ENCODE measurements at regions not wholly inside any gene's neighbourhood (a gene's known extent, or its start where the extent isn't known, plus 50 kb on each side); places are given as distances from the start of the nearest gene placed in this dataset.
"Not testable (repeated sequence)": the region's sequence is repeated elsewhere in the genome, so short reads cannot be mapped to it uniquely, and the experiment has no call there.

GRCh38 chr10:21463436-21463835 lies 62.0 kb downstream of the SKIDA1 start:
- no peaks in the 10 kb centered on the region for H3K27me3 ChIP-seq (ENCODE audit: control insufficient read depth in 1 of 2, insufficient read depth in 2 of 2, low read length in 2 of 2)
- no peaks in the 10 kb centered on the region for H3K4me1 ChIP-seq (ENCODE audit: control insufficient read depth in 1 of 2, insufficient read depth in 2 of 2, low read length in 2 of 2)
- no peak overlapping the region for H3K4me3 ChIP-seq (ENCODE audit: low read depth in 1 of 2, low read length in 2 of 2)
- no peak overlapping the region for H3K9ac ChIP-seq (ENCODE audit: low read depth in 1 of 2, low read length in 2 of 2)
- no peaks in the 10 kb centered on the region for H3K36me3 ChIP-seq (ENCODE audit: control insufficient read depth in 1 of 2, insufficient read depth in 2 of 2, low read length in 2 of 2)
- H3K27ac ChIP-seq (ENCODE audit: low read depth, low read length): no peak overlapping the region
- H3K9me3 ChIP-seq (ENCODE audit: control insufficient read depth in 1 of 2, low read length in 2 of 2): no peaks in the 10 kb centered on the region

- Histone ChIP-seq H3K36me3 (ENCODE audit: control insufficient read depth in 1 of 2, insufficient read depth in 2 of 2, low read length in 2 of 2) (no peaks in the 10 kb centered on the region), H3K27ac (ENCODE audit: low read depth, low read length) (no peak overlapping the region), H3K9ac (ENCODE audit: low read depth in 1 of 2, low read length in 2 of 2) (no peak overlapping the region), H3K4me1 (ENCODE audit: control insufficient read depth in 1 of 2, insufficient read depth in 2 of 2, low read length in 2 of 2) (no peaks in the 10 kb centered on the region), H3K9me3 (ENCODE audit: control insufficient read depth in 1 of 2, low read length in 2 of 2) (no peaks in the 10 kb centered on the region), H3K27me3 (ENCODE audit: control insufficient read depth in 1 of 2, insufficient read depth in 2 of 2, low read length in 2 of 2) (no peaks in the 10 kb centered on the region), H3K4me3 (ENCODE audit: low read depth in 1 of 2, low read length in 2 of 2) (no peak overlapping the region)
Observed at GRCh38 chr10:21458126-21458871, 67.2 kb downstream of the SKIDA1 start.

DNA sequence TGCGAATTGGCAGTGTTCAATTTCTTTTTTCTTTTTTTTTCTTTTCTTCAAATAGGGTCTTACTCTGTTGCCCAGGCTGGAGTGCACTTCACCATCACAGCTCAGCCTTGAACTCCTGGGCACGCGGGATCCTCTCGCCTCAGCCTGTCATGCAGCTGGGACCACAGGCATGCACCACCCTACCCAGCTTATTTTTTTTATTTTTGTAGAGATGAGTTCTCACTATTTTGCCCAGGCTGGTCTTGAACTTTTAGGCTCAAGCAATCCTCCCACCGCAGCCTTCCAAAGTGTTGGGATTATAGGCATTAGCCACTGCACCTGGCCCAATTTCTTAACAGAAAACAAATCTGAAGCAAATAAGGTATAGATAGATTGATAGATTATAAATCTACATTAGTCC lies 69.3 kb downstream of the SKIDA1 start:
- Histone ChIP-seq H3K4me3 (ENCODE audit: low read depth in 1 of 2, low read length in 2 of 2) (no peak overlapping the region), H3K9ac (ENCODE audit: low read depth in 1 of 2, low read length in 2 of 2) (no peak overlapping the region), H3K36me3 (ENCODE audit: control insufficient read depth in 1 of 2, insufficient read depth in 2 of 2, low read length in 2 of 2) (no peaks in the 10 kb centered on the region), H3K27me3 (ENCODE audit: control insufficient read depth in 1 of 2, insufficient read depth in 2 of 2, low read length in 2 of 2) (no peaks in the 10 kb centered on the region), H3K4me1 (ENCODE audit: control insufficient read depth in 1 of 2, insufficient read depth in 2 of 2, low read length in 2 of 2) (no peaks in the 10 kb centered on the region), H3K9me3 (ENCODE audit: control insufficient read depth in 1 of 2, low read length in 2 of 2) (no peaks in the 10 kb centered on the region), H3K27ac (ENCODE audit: low read depth, low read length) (no peak overlapping the region)

DNA sequence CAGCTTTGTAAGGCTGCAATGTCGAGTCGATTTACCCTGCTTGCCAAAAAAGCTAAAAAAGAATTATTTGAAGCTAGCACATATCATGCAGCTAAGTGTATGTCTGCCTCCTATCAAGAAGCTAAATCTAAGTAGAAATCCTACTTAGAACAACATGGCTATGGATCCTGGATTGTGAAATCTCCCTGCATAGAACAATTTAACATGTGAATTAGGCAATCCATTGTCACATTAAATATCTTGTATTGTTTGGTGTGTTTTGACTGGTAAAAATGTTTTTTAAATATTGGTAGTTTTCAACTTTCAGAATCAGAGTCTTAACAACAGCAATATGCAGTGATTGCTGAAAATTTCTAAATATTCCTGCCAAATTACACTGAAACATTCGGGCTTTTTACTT lies 73.3 kb downstream of the SKIDA1 start:
- Histone ChIP-seq H3K27ac (ENCODE audit: low read depth, low read length) (no peak overlapping the region), H3K36me3 (ENCODE audit: control insufficient read depth in 1 of 2, insufficient read depth in 2 of 2, low read length in 2 of 2) (no peaks in the 10 kb centered on the region), H3K4me1 (ENCODE audit: control insufficient read depth in 1 of 2, insufficient read depth in 2 of 2, low read length in 2 of 2) (no peaks in the 10 kb centered on the region), H3K9me3 (ENCODE audit: control insufficient read depth in 1 of 2, low read length in 2 of 2) (no peaks in the 10 kb centered on the region), H3K4me3 (ENCODE audit: low read depth in 1 of 2, low read length in 2 of 2) (no peak overlapping the region), H3K27me3 (ENCODE audit: control insufficient read depth in 1 of 2, insufficient read depth in 2 of 2, low read length in 2 of 2) (no peaks in the 10 kb centered on the region), H3K9ac (ENCODE audit: low read depth in 1 of 2, low read length in 2 of 2) (no peak overlapping the region)

GRCh38 chr10:21449288-21449966 lies 76.1 kb downstream of the SKIDA1 start:
- H3K4me1 ChIP-seq (ENCODE audit: control insufficient read depth in 1 of 2, insufficient read depth in 2 of 2, low read length in 2 of 2): no peaks in the 10 kb centered on the region
- no peaks in the 10 kb centered on the region for H3K36me3 ChIP-seq (ENCODE audit: control insufficient read depth in 1 of 2, insufficient read depth in 2 of 2, low read length in 2 of 2)
- H3K27me3 ChIP-seq (ENCODE audit: control insufficient read depth in 1 of 2, insufficient read depth in 2 of 2, low read length in 2 of 2): no peaks in the 10 kb centered on the region

DNA sequence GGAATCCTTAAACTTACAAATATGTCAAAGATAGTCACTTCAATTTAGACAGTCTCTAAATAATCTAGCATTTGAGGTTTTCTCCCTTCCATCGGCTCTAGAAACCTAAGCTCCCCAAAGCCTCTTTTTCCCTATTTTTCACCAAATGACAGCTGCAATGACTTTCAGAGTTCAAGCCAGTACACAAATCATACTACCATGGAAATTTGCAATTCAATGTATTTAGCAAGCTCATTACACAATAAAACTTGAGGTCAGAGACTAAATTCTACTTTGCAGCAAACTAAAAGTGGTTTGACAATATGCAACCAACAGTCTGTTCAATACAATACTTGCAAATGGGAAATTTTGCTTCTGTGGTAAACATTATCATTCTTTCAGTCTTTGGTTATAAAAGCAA lies 80.3 kb downstream of the SKIDA1 start:
- Histone ChIP-seq H3K36me3 (ENCODE audit: control insufficient read depth in 1 of 2, insufficient read depth in 2 of 2, low read length in 2 of 2) (no peaks in the 10 kb centered on the region), H3K27ac (ENCODE audit: low read depth, low read length) (no peak overlapping the region), H3K4me1 (ENCODE audit: control insufficient read depth in 1 of 2, insufficient read depth in 2 of 2, low read length in 2 of 2) (no peaks in the 10 kb centered on the region), H3K27me3 (ENCODE audit: control insufficient read depth in 1 of 2, insufficient read depth in 2 of 2, low read length in 2 of 2) (no peaks in the 10 kb centered on the region), H3K9me3 (ENCODE audit: control insufficient read depth in 1 of 2, low read length in 2 of 2) (no peaks in the 10 kb centered on the region), H3K4me3 (ENCODE audit: low read depth in 1 of 2, low read length in 2 of 2) (no peak overlapping the region), H3K9ac (ENCODE audit: low read depth in 1 of 2, low read length in 2 of 2) (no peak overlapping the region)

More at GRCh38 chr10:21449288-21449966, 76.1 kb downstream of the SKIDA1 start:
- H3K9me3 ChIP-seq (ENCODE audit: control insufficient read depth in 1 of 2, low read length in 2 of 2): no peaks in the 10 kb centered on the region
- H3K9ac ChIP-seq (ENCODE audit: low read depth in 1 of 2, low read length in 2 of 2): no peak overlapping the region
- no peak overlapping the region for H3K27ac ChIP-seq (ENCODE audit: low read depth, low read length)
- no peak overlapping the region for H3K4me3 ChIP-seq (ENCODE audit: low read depth in 1 of 2, low read length in 2 of 2)

DNA sequence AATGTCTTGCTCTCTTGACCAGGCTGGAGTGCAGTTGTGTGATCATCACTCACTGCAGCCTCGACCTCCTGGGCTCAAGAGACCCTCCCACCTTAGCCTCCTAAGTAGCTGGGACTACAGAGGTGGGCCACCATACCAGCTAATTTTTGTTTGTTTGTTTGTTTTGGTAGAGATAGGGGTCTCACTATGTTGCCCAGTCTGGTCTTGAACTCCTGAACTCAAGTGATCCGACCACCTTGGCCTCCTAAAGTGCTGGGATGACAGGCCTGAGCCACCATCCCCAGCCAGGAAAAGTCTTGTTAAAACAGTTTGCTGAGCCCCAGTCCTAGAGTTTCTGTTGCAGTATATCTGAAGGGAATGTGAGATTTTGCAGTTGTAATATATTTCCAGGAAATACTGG lies 83.9 kb downstream of the SKIDA1 start:
- Histone ChIP-seq H3K9ac (ENCODE audit: low read depth in 1 of 2, low read length in 2 of 2) (no peak overlapping the region), H3K4me3 (ENCODE audit: low read depth in 1 of 2, low read length in 2 of 2) (no peak overlapping the region), H3K27ac (ENCODE audit: low read depth, low read length) (no peak overlapping the region), H3K9me3 (ENCODE audit: control insufficient read depth in 1 of 2, low read length in 2 of 2) (no peaks in the 10 kb centered on the region), H3K4me1 (ENCODE audit: control insufficient read depth in 1 of 2, insufficient read depth in 2 of 2, low read length in 2 of 2) (no peaks in the 10 kb centered on the region), H3K36me3 (ENCODE audit: control insufficient read depth in 1 of 2, insufficient read depth in 2 of 2, low read length in 2 of 2) (no peaks in the 10 kb centered on the region), H3K27me3 (ENCODE audit: control insufficient read depth in 1 of 2, insufficient read depth in 2 of 2, low read length in 2 of 2) (no peaks in the 10 kb centered on the region)

DNA sequence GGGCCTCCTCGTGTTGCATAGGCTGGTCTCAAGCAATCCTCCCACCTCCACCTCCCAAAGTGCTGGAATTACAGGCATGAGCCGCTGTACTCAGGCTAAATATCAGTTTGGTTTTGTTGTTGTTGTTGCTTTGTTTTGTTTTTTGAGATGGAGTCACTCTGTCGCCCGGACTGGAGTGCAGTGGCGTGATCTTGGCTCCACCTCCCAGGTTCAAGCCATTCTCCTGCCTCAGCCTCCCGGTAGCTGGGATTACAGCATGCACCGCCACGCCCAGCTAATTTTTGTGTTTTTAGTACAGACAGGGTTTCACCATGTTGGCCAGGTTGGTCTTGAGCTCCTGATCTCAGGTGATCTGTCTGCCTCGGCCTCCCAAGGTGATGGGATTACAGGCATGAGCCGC lies 86.6 kb downstream of the SKIDA1 start:
- not testable (repeated sequence) for H3K36me3 ChIP-seq (ENCODE audit: control insufficient read depth in 1 of 2, insufficient read depth in 2 of 2, low read length in 2 of 2); H3K4me3 ChIP-seq (ENCODE audit: low read depth in 1 of 2, low read length in 2 of 2); H3K9ac ChIP-seq (ENCODE audit: low read depth in 1 of 2, low read length in 2 of 2)

GRCh38 chr10:21437770-21438382 lies 87.6 kb downstream of the SKIDA1 start:
- Histone ChIP-seq H3K9ac (ENCODE audit: low read depth in 1 of 2, low read length in 2 of 2) (no peak overlapping the region), H3K4me3 (ENCODE audit: low read depth in 1 of 2, low read length in 2 of 2) (no peak overlapping the region), H3K27ac (ENCODE audit: low read depth, low read length) (no peak overlapping the region), H3K9me3 (ENCODE audit: control insufficient read depth in 1 of 2, low read length in 2 of 2) (no peaks in the 10 kb centered on the region), H3K36me3 (ENCODE audit: control insufficient read depth in 1 of 2, insufficient read depth in 2 of 2, low read length in 2 of 2) (no peaks in the 10 kb centered on the region), H3K4me1 (ENCODE audit: control insufficient read depth in 1 of 2, insufficient read depth in 2 of 2, low read length in 2 of 2) (no peaks in the 10 kb centered on the region), H3K27me3 (ENCODE audit: control insufficient read depth in 1 of 2, insufficient read depth in 2 of 2, low read length in 2 of 2) (no peaks in the 10 kb centered on the region)

More for the DNA sequence above, 86.6 kb downstream of the SKIDA1 start:
- H3K27me3 ChIP-seq (ENCODE audit: control insufficient read depth in 1 of 2, insufficient read depth in 2 of 2, low read length in 2 of 2); H3K27ac ChIP-seq (ENCODE audit: low read depth, low read length); H3K4me1 ChIP-seq (ENCODE audit: control insufficient read depth in 1 of 2, insufficient read depth in 2 of 2, low read length in 2 of 2); H3K9me3 ChIP-seq (ENCODE audit: control insufficient read depth in 1 of 2, low read length in 2 of 2): not testable (repeated sequence)

GRCh38 chr10:21432266-21432665 lies 93.2 kb downstream of the SKIDA1 start:
- H3K27ac ChIP-seq (ENCODE audit: low read depth, low read length): no peak overlapping the region
- H3K27me3 ChIP-seq (ENCODE audit: control insufficient read depth in 1 of 2, insufficient read depth in 2 of 2, low read length in 2 of 2): no peaks in the 10 kb centered on the region
- H3K9me3 ChIP-seq (ENCODE audit: control insufficient read depth in 1 of 2, low read length in 2 of 2): no peaks in the 10 kb centered on the region
- no peaks in the 10 kb centered on the region for H3K36me3 ChIP-seq (ENCODE audit: control insufficient read depth in 1 of 2, insufficient read depth in 2 of 2, low read length in 2 of 2)
- H3K4me1 ChIP-seq (ENCODE audit: control insufficient read depth in 1 of 2, insufficient read depth in 2 of 2, low read length in 2 of 2): no peaks in the 10 kb centered on the region
- no peak overlapping the region for H3K9ac ChIP-seq (ENCODE audit: low read depth in 1 of 2, low read length in 2 of 2)
- no peak overlapping the region for H3K4me3 ChIP-seq (ENCODE audit: low read depth in 1 of 2, low read length in 2 of 2)

Data from duodenal mucosa (tissue), 2 donors.